Mesenchymal stem cell (in vitro differentiated cells and primary cell): ENCODE measurements at regions not wholly inside any gene's neighbourhood (a gene's known extent, or its start where the extent isn't known, plus 50 kb on each side); places are given as distances from the start of the nearest gene placed in this dataset.
A peak's percentile ranks its signal among the peaks of the same experiment; 100 is the strongest.

Source experiments
- DNase-seq: peaks from one replicate; pipeline ENCODE4 v3.0.0-alpha.2; 2013
- H2AFZ ChIP-seq: one replicate; pipeline ENCODE4 v1.6.1; 2013; ENCODE audit warnings: low read depth, mild to moderate bottlenecking, control low read depth, inconsistent platforms, low read length, moderate library complexity
- H2AK5ac ChIP-seq: 2 replicates; pipeline ENCODE4 v1.6.1; 2013; ENCODE audit warnings: low read length, moderate library complexity, mild to moderate bottlenecking, inconsistent platforms; ENCODE audit not compliant: severe bottlenecking
- H2BK120ac ChIP-seq: one replicate; pipeline ENCODE4 v1.6.1; 2013; ENCODE audit warnings: low read depth, mild to moderate bottlenecking, inconsistent platforms, low read length, moderate library complexity
- H2BK12ac ChIP-seq, 2 experiments: one replicate each; pipeline ENCODE4 v1.6.1; 2013; ENCODE audit warnings: inconsistent platforms in 2 of 2, low read length in 2 of 2, mild to moderate bottlenecking in 2 of 2, moderate library complexity in 2 of 2, control low read depth in 1 of 2
- H2BK15ac ChIP-seq: one replicate; pipeline ENCODE4 v1.6.1; 2013; ENCODE audit warnings: mild to moderate bottlenecking, low read depth, inconsistent platforms; ENCODE audit not compliant: poor library complexity, severe bottlenecking
- H2BK5ac ChIP-seq: 2 replicates; pipeline ENCODE4 v1.6.1; 2013; ENCODE audit warnings: low read depth, mild to moderate bottlenecking, low read length, control low read depth, inconsistent platforms; ENCODE audit not compliant: poor library complexity, severe bottlenecking
- H3K14ac ChIP-seq, 2 experiments: one replicate each; pipeline ENCODE4 v1.6.1; 2013; ENCODE audit warnings: inconsistent platforms in 2 of 2, low read length in 2 of 2, control low read depth in 1 of 2, mild to moderate bottlenecking in 1 of 2, moderate library complexity in 1 of 2
- H3K18ac ChIP-seq, 2 experiments: one replicate each; pipeline ENCODE4 v1.6.1; 2013; ENCODE audit warnings: inconsistent platforms in 2 of 2, low read length in 2 of 2, control low read depth in 1 of 2, low read depth in 1 of 2, mild to moderate bottlenecking in 1 of 2
- H3K23ac ChIP-seq, 2 experiments: one replicate each; pipeline ENCODE4 v1.6.1; 2013; ENCODE audit warnings: inconsistent platforms in 2 of 2, low read length in 2 of 2, mild to moderate bottlenecking in 2 of 2, moderate library complexity in 2 of 2, control low read depth in 1 of 2
- H3K27ac ChIP-seq: 2 replicates; pipeline ENCODE4 v1.5.1; 2013; ENCODE audit warnings: mild to moderate bottlenecking, moderate library complexity, low read length, control low read depth, inconsistent platforms; ENCODE audit not compliant: poor library complexity, severe bottlenecking
- H3K27me3 ChIP-seq, 2 experiments: 2 replicates each; pipeline versions ENCODE4 v1.6.1 to v1.7.0; 2013; ENCODE audit warnings: low read length in 2 of 2, mild to moderate bottlenecking in 2 of 2, moderate library complexity in 2 of 2, control low read depth in 1 of 2, inconsistent platforms in 1 of 2; ENCODE audit not compliant: control insufficient read depth in 1 of 2, insufficient read depth in 1 of 2
- H3K36me3 ChIP-seq, 2 experiments: 2 replicates each; pipeline versions ENCODE4 v1.6.1 to v1.7.0; 2013; ENCODE audit warnings: low read length in 2 of 2, control low read depth in 1 of 2, inconsistent platforms in 1 of 2, low read depth in 1 of 2, mild to moderate bottlenecking in 1 of 2; ENCODE audit not compliant: insufficient read depth in 2 of 2, control insufficient read depth in 1 of 2
- H3K4ac ChIP-seq, 2 experiments: one replicate each; pipeline ENCODE4 v1.6.1; 2013; ENCODE audit warnings: inconsistent platforms in 2 of 2, low read length in 2 of 2, mild to moderate bottlenecking in 2 of 2, moderate library complexity in 2 of 2, control low read depth in 1 of 2, low read depth in 1 of 2
- H3K4me1 ChIP-seq: 2 replicates; pipeline ENCODE4 v1.6.1; 2013; ENCODE audit warnings: low read depth, low read length, control low read depth; ENCODE audit not compliant: control insufficient read depth, insufficient read depth
- H3K4me2 ChIP-seq: 2 replicates; pipeline ENCODE4 v1.6.1; 2013; ENCODE audit warnings: low read length, mild to moderate bottlenecking, inconsistent platforms; ENCODE audit not compliant: poor library complexity, severe bottlenecking
- H3K4me3 ChIP-seq, 2 experiments: 2 replicates each; pipeline versions ENCODE4 v1.5.1 to v1.7.0; 2013; ENCODE audit warnings: low read length in 2 of 2, mild to moderate bottlenecking in 2 of 2, control low read depth in 1 of 2, low read depth in 1 of 2; ENCODE audit not compliant: insufficient read depth in 1 of 2
- H3K79me1 ChIP-seq: replicated peaks from 2 replicates; pipeline ENCODE4 v1.6.1; 2013; ENCODE audit warnings: mild to moderate bottlenecking, control low read depth, low read length, inconsistent platforms; ENCODE audit not compliant: poor library complexity, severe bottlenecking
- H3K9ac ChIP-seq: 2 replicates; pipeline ENCODE4 v1.7.0; 2013; ENCODE audit warnings: mild to moderate bottlenecking, low read length, moderate library complexity
- H3K9me3 ChIP-seq: 2 replicates; pipeline ENCODE4 v1.7.0; 2013; ENCODE audit warnings: mild to moderate bottlenecking, low read length; ENCODE audit not compliant: control insufficient read depth
- H4K8ac ChIP-seq: one replicate; pipeline ENCODE4 v1.6.1; 2013; ENCODE audit warnings: inconsistent platforms, mild to moderate bottlenecking, low read length, moderate library complexity
- H4K91ac ChIP-seq: one replicate; pipeline ENCODE4 v1.6.1; 2013; ENCODE audit warnings: mild to moderate bottlenecking, low read length, inconsistent platforms
- WGBS: methylation state at CpG from one replicate; pipeline ENCODE4 v1.1.7; 2013; ENCODE audit warnings: mixed read lengths; 5-methylcytosine and 5-hydroxymethylcytosine counted together

GRCh38 chr9:13017260-13017659 is 242.4 kb downstream of the LURAP1L start:
- H3K14ac ChIP-seq, result no peak overlapping the region
- DNase-seq, result no peak
- no peaks in the 10 kb centered on the region for H3K9me3 ChIP-seq
- no peaks in the 10 kb centered on the region for H3K36me3 ChIP-seq
- no peak overlapping the region for H3K4ac ChIP-seq
- no peak overlapping the region for H3K27ac ChIP-seq
- no peak overlapping the region for H4K91ac ChIP-seq
- H2AK5ac ChIP-seq, result no peak overlapping the region
- H3K79me1 ChIP-seq, result no peaks in the 10 kb centered on the region
- H3K18ac ChIP-seq, result no peak overlapping the region
- H2AFZ ChIP-seq, result no peak overlapping the region
- H2BK120ac ChIP-seq, result no peak overlapping the region
- H4K8ac ChIP-seq, result no peak overlapping the region
- no peak overlapping the region for H2BK12ac ChIP-seq
- H3K4me3 ChIP-seq, result no peak overlapping the region
- no peak overlapping the region for H2BK15ac ChIP-seq
- no peak overlapping the region for H3K9ac ChIP-seq
- H2BK5ac ChIP-seq, result no peak overlapping the region
- H3K4me1 ChIP-seq, result no peaks in the 10 kb centered on the region
- H3K23ac ChIP-seq, result no peak overlapping the region
- H3K27me3 ChIP-seq, result no peaks in the 10 kb centered on the region
- H3K4me2 ChIP-seq, result no peak overlapping the region

DNA sequence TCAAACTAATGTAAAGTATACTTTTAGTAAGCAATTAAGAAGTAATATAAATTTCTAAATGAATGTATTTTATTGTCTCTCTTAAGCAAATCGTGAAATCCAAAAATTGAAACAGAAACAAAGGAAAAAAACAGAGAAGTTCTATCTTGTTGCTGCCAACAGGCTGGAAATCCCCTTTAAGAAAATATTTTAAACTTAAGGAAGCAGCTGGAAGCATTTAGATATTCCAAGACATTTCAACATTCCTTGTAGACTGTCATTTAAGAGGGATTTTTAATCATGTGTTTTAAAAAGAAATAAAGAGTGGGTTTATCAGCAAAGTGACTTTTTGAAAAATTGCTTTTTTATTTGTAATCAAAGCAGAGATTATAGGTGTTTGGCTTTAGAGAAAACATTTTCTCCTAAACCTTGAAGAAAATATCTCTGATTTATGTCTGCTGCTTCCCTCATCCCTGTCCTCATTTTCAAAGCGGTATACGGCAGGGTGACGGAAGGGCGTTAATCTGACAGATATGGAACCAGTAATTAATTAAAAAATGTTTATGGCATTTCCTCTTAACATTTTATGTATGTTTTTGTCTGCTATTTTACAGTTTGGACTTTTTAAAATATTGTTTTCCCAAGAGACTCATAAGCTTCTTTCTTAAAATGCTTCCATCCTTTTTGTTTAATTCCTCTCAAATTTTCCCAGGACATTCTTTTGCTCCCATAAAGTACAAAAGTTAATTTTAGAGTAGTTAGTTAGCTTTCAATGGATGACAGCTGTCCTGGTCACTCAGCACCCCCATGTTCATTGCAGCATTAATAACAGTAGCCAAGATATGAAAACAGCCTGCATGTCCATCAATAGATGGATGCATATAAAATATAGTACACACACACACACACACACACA is 245.6 kb downstream of the LURAP1L start:
- DNase-seq, result no peak
- no peaks in the 10 kb centered on the region for H3K36me3 ChIP-seq
- no peak overlapping the region for H2AFZ ChIP-seq
- H2BK12ac ChIP-seq, result no peak overlapping the region
- no peak overlapping the region for H2BK5ac ChIP-seq
- H3K4me2 ChIP-seq, result no peak overlapping the region
- H2BK120ac ChIP-seq, result no peak overlapping the region
- H3K27me3 ChIP-seq, result no peaks in the 10 kb centered on the region
- H3K9me3 ChIP-seq, result no peaks in the 10 kb centered on the region
- no peak overlapping the region for H3K23ac ChIP-seq
- no peak overlapping the region for H4K8ac ChIP-seq
- H3K9ac ChIP-seq, result peak overlapping the region; percentile 70
- peak overlapping the region in 1 of 2 experiments; percentile 63 for H3K4me3 ChIP-seq
- H3K14ac ChIP-seq, result no peak overlapping the region
- H2BK15ac ChIP-seq, result no peak overlapping the region
- WGBS, result 90% methylated on average over 2 of the region's 5 CpGs
- no peak overlapping the region for H2AK5ac ChIP-seq
- no peaks in the 10 kb centered on the region for H3K79me1 ChIP-seq
- no peaks in the 10 kb centered on the region for H3K4me1 ChIP-seq
- no peak overlapping the region for H3K4ac ChIP-seq
- H4K91ac ChIP-seq, result no peak overlapping the region
- H3K18ac ChIP-seq, result no peak overlapping the region
- H3K27ac ChIP-seq, result no peak overlapping the region

DNA sequence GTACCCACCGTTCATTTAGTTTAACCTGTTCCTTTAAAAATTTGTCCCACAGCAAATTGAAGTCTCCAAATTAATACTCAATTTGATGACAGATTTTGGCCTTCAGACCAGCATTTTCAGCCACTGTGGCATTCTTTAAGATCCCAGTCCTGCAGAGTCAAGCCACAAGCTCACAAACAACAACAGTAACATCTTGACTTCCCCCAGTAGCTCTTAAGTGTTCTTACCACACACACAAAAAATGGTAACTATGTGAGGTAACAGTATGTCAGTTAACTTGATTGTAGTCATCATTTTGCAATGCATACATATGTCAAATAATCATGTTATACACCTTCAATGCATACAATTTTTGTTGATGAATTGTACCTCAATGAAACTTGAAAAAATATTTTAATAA is 247.9 kb downstream of the LURAP1L start:
- no peak overlapping the region for H3K9ac ChIP-seq
- 94% methylated on average over 1 of the region's 1 CpG for WGBS
- DNase-seq, result no peak
- H3K9me3 ChIP-seq, result no peaks in the 10 kb centered on the region
- H3K27ac ChIP-seq, result no peak overlapping the region
- H3K4me1 ChIP-seq, result no peaks in the 10 kb centered on the region
- H3K18ac ChIP-seq, result no peak overlapping the region
- H2BK12ac ChIP-seq, result no peak overlapping the region
- no peak overlapping the region for H3K4ac ChIP-seq
- H3K27me3 ChIP-seq, result no peaks in the 10 kb centered on the region
- H3K79me1 ChIP-seq, result no peaks in the 10 kb centered on the region
- no peak overlapping the region for H2BK120ac ChIP-seq
- H4K8ac ChIP-seq, result no peak overlapping the region
- H3K4me3 ChIP-seq, result no peak overlapping the region
- H2BK15ac ChIP-seq, result no peak overlapping the region
- H4K91ac ChIP-seq, result no peak overlapping the region
- no peak overlapping the region for H2BK5ac ChIP-seq
- no peak overlapping the region for H3K23ac ChIP-seq
- H3K14ac ChIP-seq, result no peak overlapping the region
- no peak overlapping the region for H2AFZ ChIP-seq
- no peak overlapping the region for H2AK5ac ChIP-seq
- H3K4me2 ChIP-seq, result no peak overlapping the region
- no peaks in the 10 kb centered on the region for H3K36me3 ChIP-seq

DNA sequence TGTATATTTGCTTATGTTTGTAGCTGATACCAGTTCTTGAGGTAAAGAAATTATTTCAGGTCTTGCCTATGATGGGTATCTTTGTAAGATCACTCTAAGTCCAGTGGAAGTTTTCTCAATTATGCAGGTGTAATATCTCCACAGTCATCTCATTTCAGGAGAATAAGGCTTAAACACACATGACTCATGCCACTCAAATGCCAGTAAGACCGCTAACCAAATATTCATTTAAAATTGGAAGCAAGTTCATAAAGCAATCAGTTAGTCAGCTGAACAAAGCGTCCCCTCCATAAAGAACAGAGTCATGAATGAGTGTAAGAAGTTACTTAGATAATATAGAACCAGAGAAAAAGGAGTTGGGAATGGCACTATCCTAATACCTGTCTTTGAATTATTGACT is 248.7 kb downstream of the LURAP1L start:
- H2BK12ac ChIP-seq, result no peak overlapping the region
- H3K4me3 ChIP-seq, result no peak overlapping the region
- DNase-seq, result no peak

More for the DNA sequence above, 248.7 kb downstream of the LURAP1L start:
- H2AK5ac ChIP-seq, result no peak overlapping the region
- H3K27me3 ChIP-seq, result no peaks in the 10 kb centered on the region
- no peak overlapping the region for H2AFZ ChIP-seq
- no peak overlapping the region for H2BK120ac ChIP-seq
- H3K79me1 ChIP-seq, result no peaks in the 10 kb centered on the region
- H4K91ac ChIP-seq, result no peak overlapping the region
- H3K14ac ChIP-seq, result no peak overlapping the region
- no peaks in the 10 kb centered on the region for H3K9me3 ChIP-seq
- H4K8ac ChIP-seq, result no peak overlapping the region
- 88% methylated on average over 1 of the region's 2 CpGs for WGBS
- H3K4me2 ChIP-seq, result no peak overlapping the region
- no peak overlapping the region for H3K27ac ChIP-seq
- no peak overlapping the region for H2BK15ac ChIP-seq
- no peak overlapping the region for H3K23ac ChIP-seq
- H3K9ac ChIP-seq, result no peak overlapping the region
- H3K4me1 ChIP-seq, result no peaks in the 10 kb centered on the region
- no peak overlapping the region for H3K4ac ChIP-seq
- no peaks in the 10 kb centered on the region for H3K36me3 ChIP-seq
- no peak overlapping the region for H3K18ac ChIP-seq
- H2BK5ac ChIP-seq, result no peak overlapping the region
